HG03469 (cell line): ENCODE measurements at regions not wholly inside any gene's neighbourhood (a gene's known extent, or its start where the extent isn't known, plus 50 kb on each side); places are given as distances from the start of the nearest gene placed in this dataset.
"Not testable (repeated sequence)": the region's sequence is repeated elsewhere in the genome, so short reads cannot be mapped to it uniquely, and the experiment has no call there.

Experiments
- ATAC-seq: cut with Tn5 transposase; IDR thresholded peaks from one replicate; pipeline ENCODE4 v1.9.1; 2021; ENCODE audit warnings: mild to moderate bottlenecking, moderate library complexity, moderate number of reproducible peaks; ENCODE audit not compliant: unreplicated experiment

- ATAC-seq = no peak
Measured at GRCh38 chr16:47920709-47921108, 235.1 kb downstream of the ABCC12 start.

GRCh38 chr16:47917118-47917517 is 238.7 kb downstream of the ABCC12 start:
- no peak for ATAC-seq

- no peak for ATAC-seq
Measured at GRCh38 chr16:47916266-47916665, 239.5 kb downstream of the ABCC12 start.

GRCh38 chr16:47907109-47907508 is 248.7 kb downstream of the ABCC12 start:
- ATAC-seq = no peak

GRCh38 chr16:47905771-47906170 is 250.0 kb downstream of the ABCC12 start:
- no peak for ATAC-seq

GRCh38 chr16:47904691-47905090 is 251.1 kb downstream of the ABCC12 start:
- ATAC-seq = no peak

GRCh38 chr16:47903470-47903869 is 252.3 kb downstream of the ABCC12 start:
- no peak for ATAC-seq

- ATAC-seq = not testable (repeated sequence)
Measured at GRCh38 chr16:47897105-47897504, 258.7 kb downstream of the ABCC12 start.

GRCh38 chr16:47895146-47895545 is 260.6 kb downstream of the ABCC12 start:
- ATAC-seq = no peak

- ATAC-seq = no peak
Measured at GRCh38 chr16:47892999-47893398, 262.8 kb downstream of the ABCC12 start.

GRCh38 chr16:47888734-47889133 is 267.1 kb downstream of the ABCC12 start:
- no peak for ATAC-seq

GRCh38 chr16:47888142-47888541 is 267.7 kb downstream of the ABCC12 start:
- ATAC-seq = no peak

GRCh38 chr16:47887496-47887895 is 268.3 kb downstream of the ABCC12 start:
- ATAC-seq = no peak

- ATAC-seq = no peak
Measured at GRCh38 chr16:47886631-47887415, 269.0 kb downstream of the ABCC12 start.

- no peak for ATAC-seq
Measured at GRCh38 chr16:47886139-47886538, 269.7 kb downstream of the ABCC12 start.

GRCh38 chr16:47885489-47885888 is 270.3 kb downstream of the ABCC12 start:
- no peak for ATAC-seq

- ATAC-seq = no peak
Measured at GRCh38 chr16:47884116-47884725, 271.6 kb downstream of the ABCC12 start.

GRCh38 chr16:47881574-47881973 is 274.2 kb downstream of the ABCC12 start:
- ATAC-seq = no peak

GRCh38 chr16:47880653-47881052 is 275.1 kb downstream of the ABCC12 start:
- ATAC-seq = no peak

- no peak for ATAC-seq
Measured at GRCh38 chr16:47877166-47877565, 278.6 kb downstream of the ABCC12 start.

- ATAC-seq = no peak
Measured at GRCh38 chr16:47876511-47876910, 279.3 kb downstream of the ABCC12 start.

- ATAC-seq = no peak
Measured at GRCh38 chr16:47873434-47873833, 282.4 kb downstream of the ABCC12 start.
